ENCODE measurements at regions not wholly inside any gene's neighbourhood (a gene's known extent, or its start where the extent isn't known, plus 50 kb on each side); places are given as distances from the start of the nearest gene placed in this dataset.
"Not testable (repeated sequence)": the region's sequence is repeated elsewhere in the genome, so short reads cannot be mapped to it uniquely, and the experiment has no call there.

DNA sequence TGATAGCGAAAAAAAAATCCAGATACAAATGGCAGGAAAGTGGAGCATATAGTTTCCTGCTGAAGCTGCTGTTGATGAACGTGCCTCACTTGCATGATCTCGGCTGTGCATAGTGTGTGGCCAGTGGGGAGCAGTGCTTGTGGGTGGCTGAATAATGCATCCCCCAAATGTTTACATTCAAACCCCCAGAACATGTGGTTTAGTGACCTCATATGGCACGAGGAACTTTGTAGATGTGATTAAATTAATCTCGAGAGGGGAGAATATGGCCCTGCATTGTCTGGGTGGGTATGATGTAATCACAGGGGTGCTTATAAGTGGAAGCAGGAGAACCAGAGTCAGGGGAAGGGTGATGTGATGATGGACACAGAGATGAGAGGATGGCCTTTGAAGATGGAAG, 425.0 kb downstream of the TMEM121 start:
- TF ChIP-seq CTCF (IDR thresholded peaks at IDR 0.05), result no peak
- Mint-ChIP-seq H3K4me3 (no peak overlapping the region), H3K27ac (no peak overlapping the region), H3K27me3 (ENCODE audit: low read depth, poor library complexity) (peaks cover 6% of the 10 kb centered on the region), H3K36me3 (ENCODE audit: low read depth) (peaks cover 4% of the 10 kb centered on the region), H3K9me3 (peaks cover 82% of the 10 kb centered on the region), H3K4me1 (no peaks in the 10 kb centered on the region)
- DNase-seq, result no peak

DNA sequence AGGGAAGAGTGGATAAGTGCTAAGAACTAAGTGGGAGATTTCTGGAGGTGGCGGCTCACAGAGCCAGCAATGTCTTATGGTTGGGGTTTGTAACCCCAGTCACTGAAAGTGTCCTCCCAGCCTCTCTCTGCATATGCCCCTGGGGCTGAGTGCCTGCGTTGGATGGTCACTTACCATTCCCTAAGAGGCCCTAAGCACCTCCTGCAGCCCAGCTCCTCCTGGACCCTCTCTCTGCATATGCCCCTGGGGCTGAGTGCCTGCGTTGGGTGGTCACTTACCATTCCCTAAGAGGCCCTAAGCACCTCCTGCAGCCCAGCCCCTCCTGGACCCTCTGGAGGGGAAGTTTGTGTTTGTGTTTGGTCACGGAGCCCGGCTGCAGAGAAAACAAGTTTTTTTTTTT, 425.8 kb downstream of the TMEM121 start:
- Mint-ChIP-seq H3K27me3 (ENCODE audit: low read depth, poor library complexity) (peaks cover 6% of the 10 kb centered on the region), H3K36me3 (ENCODE audit: low read depth) (peaks cover 4% of the 10 kb centered on the region), H3K4me3 (no peak overlapping the region), H3K4me1 (no peaks in the 10 kb centered on the region), H3K27ac (no peak overlapping the region), H3K9me3 (peaks cover 81% of the 10 kb centered on the region)
- no peak for TF ChIP-seq CTCF (IDR thresholded peaks at IDR 0.05)
- DNase-seq, result no peak

- Mint-ChIP-seq H3K27me3 (ENCODE audit: low read depth, poor library complexity) (peaks cover 6% of the 10 kb centered on the region), H3K27ac (no peak overlapping the region), H3K4me1 (no peaks in the 10 kb centered on the region), H3K36me3 (ENCODE audit: low read depth) (peaks cover 4% of the 10 kb centered on the region), H3K9me3 (peaks cover 82% of the 10 kb centered on the region), H3K4me3 (no peak overlapping the region)
- no peak for TF ChIP-seq CTCF (IDR thresholded peaks at IDR 0.05)
- no peak for DNase-seq
These were observed 426.4 kb downstream of the TMEM121 start for GRCh38 chr14:105952826-105953225.

DNA sequence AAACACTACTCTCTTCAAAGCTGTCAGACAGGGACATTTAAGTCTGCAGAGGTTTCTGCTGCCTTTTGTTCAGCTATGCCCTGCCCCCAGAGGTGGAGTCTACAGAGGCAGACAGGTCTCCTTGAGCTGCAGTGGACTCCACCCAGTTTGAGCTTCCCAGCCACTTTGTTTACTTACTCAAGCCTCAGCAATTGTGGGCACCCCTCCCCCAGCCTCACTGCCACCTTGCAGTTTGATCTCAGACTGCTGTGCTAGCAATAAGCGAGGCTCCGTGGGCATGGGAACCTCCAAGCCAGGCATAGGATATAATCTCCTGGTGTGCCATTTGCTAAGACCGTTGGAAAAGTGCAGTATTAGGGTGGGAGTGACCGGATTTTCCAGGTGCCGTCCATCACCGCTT, 435.2 kb downstream of the TMEM121 start:
- not testable (repeated sequence) for H3K4me3 Mint-ChIP-seq; H3K36me3 Mint-ChIP-seq (ENCODE audit: low read depth); H3K4me1 Mint-ChIP-seq; DNase-seq; H3K27ac Mint-ChIP-seq; H3K27me3 Mint-ChIP-seq (ENCODE audit: low read depth, poor library complexity)
- H3K9me3 Mint-ChIP-seq, result peaks cover 92% of the 10 kb centered on the region

GRCh38 chr14:105962532-105962931, 436.1 kb downstream of the TMEM121 start:
- H3K4me3 Mint-ChIP-seq, result no peak overlapping the region
- H3K36me3 Mint-ChIP-seq (ENCODE audit: low read depth), result no peaks in the 10 kb centered on the region
- no peaks in the 10 kb centered on the region for H3K4me1 Mint-ChIP-seq
- H3K27ac Mint-ChIP-seq, result no peak overlapping the region
- H3K9me3 Mint-ChIP-seq, result peaks cover 92% of the 10 kb centered on the region
- no peak for DNase-seq
- no peaks in the 10 kb centered on the region for H3K27me3 Mint-ChIP-seq (ENCODE audit: low read depth, poor library complexity)
- TF ChIP-seq CTCF (IDR thresholded peaks at IDR 0.05), result no peak

- Mint-ChIP-seq H3K4me1 (no peaks in the 10 kb centered on the region), H3K4me3 (no peak overlapping the region), H3K9me3 (peaks cover 94% of the 10 kb centered on the region), H3K27ac (no peak overlapping the region), H3K27me3 (ENCODE audit: low read depth, poor library complexity) (no peaks in the 10 kb centered on the region), H3K36me3 (ENCODE audit: low read depth) (no peaks in the 10 kb centered on the region)
- no peak for TF ChIP-seq CTCF (IDR thresholded peaks at IDR 0.05)
- DNase-seq, result no peak
These were observed 441.9 kb downstream of the TMEM121 start for GRCh38 chr14:105968291-105968690.

DNA sequence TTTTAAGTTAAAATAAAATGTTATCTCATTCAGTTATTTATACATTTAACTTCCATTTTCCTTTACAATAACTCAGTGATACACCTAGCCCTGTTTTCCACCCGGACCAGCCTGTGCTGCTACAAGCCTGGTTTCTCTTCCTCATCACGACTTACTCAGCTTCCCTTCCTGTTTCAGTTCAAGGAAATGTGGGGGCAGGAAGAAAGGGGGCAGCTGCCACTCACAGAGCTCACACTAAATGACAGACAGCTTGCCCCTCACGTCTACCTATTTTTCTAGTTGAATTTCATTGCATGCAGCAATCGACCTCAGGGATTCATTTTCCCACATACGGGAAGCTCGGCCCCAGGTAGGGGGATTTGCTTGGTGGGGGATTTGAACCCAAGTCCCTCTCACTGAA, 442.6 kb downstream of the TMEM121 start:
- DNase-seq; H3K36me3 Mint-ChIP-seq (ENCODE audit: low read depth); H3K4me3 Mint-ChIP-seq; H3K27ac Mint-ChIP-seq; H3K4me1 Mint-ChIP-seq; H3K27me3 Mint-ChIP-seq (ENCODE audit: low read depth, poor library complexity): not testable (repeated sequence)
- peaks cover 94% of the 10 kb centered on the region for H3K9me3 Mint-ChIP-seq

DNA sequence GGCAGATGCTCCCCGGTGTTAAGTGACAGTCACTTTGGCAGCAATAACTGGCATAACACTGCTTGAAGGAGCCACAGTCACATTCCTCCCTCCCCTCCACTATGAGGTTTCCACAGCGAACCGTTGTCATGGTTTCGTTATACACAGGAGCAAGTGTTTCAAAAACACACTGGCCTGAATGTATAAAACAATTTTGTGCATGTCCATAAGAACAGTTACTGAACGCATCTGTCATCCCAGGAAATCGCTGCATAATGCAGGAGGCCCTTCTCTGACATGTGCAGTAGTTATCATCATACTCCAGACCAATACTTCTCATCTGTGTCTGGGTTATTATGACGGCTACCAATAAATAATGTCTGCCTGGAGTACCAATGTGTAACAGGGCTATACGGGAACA, 444.4 kb downstream of the TMEM121 start:
- not testable (repeated sequence) for H3K4me1 Mint-ChIP-seq; H3K27ac Mint-ChIP-seq; H3K4me3 Mint-ChIP-seq; H3K27me3 Mint-ChIP-seq (ENCODE audit: low read depth, poor library complexity); DNase-seq; H3K36me3 Mint-ChIP-seq (ENCODE audit: low read depth)
- peaks cover 94% of the 10 kb centered on the region for H3K9me3 Mint-ChIP-seq
